ENCODE measurements at regions not wholly inside any gene's neighbourhood (a gene's known extent, or its start where the extent isn't known, plus 50 kb on each side); places are given as distances from the start of the nearest gene placed in this dataset.

GRCh38 chr12:127414636-127415035, 852.3 kb upstream of the TMEM132C start:
- no peak for DNase-seq

- DNase-seq = no peak
These were observed 850.2 kb upstream of the TMEM132C start for GRCh38 chr12:127416796-127417195.

GRCh38 chr12:127419111-127419510, 847.9 kb upstream of the TMEM132C start:
- no peak for DNase-seq

- no peak for DNase-seq
These were observed 845.4 kb upstream of the TMEM132C start for GRCh38 chr12:127421614-127422013.

GRCh38 chr12:127422935-127423566, 843.9 kb upstream of the TMEM132C start:
- no peak for DNase-seq

GRCh38 chr12:127425474-127425873, 841.5 kb upstream of the TMEM132C start:
- DNase-seq = no peak

GRCh38 chr12:127428420-127428819, 838.5 kb upstream of the TMEM132C start:
- DNase-seq = no peak

GRCh38 chr12:127429551-127430285, 837.3 kb upstream of the TMEM132C start:
- DNase-seq = no peak

GRCh38 chr12:127430401-127430800, 836.6 kb upstream of the TMEM132C start:
- no peak for DNase-seq

- DNase-seq = no peak
These were observed 835.8 kb upstream of the TMEM132C start for GRCh38 chr12:127431177-127431576.

- DNase-seq = no peak
These were observed 835.4 kb upstream of the TMEM132C start for GRCh38 chr12:127431594-127431993.

GRCh38 chr12:127435439-127435838, 831.5 kb upstream of the TMEM132C start:
- no peak for DNase-seq

- no peak for DNase-seq
These were observed 828.3 kb upstream of the TMEM132C start for GRCh38 chr12:127438512-127439244.

GRCh38 chr12:127445581-127446139, 821.3 kb upstream of the TMEM132C start:
- DNase-seq = no peak

GRCh38 chr12:127448906-127449305, 818.1 kb upstream of the TMEM132C start:
- DNase-seq = no peak

GRCh38 chr12:127450826-127451225, 816.1 kb upstream of the TMEM132C start:
- DNase-seq = no peak

- no peak for DNase-seq
These were observed 811.4 kb upstream of the TMEM132C start for GRCh38 chr12:127455347-127456265.

- DNase-seq = no peak
These were observed 809.2 kb upstream of the TMEM132C start for GRCh38 chr12:127457726-127458125.

- DNase-seq = no peak
These were observed 807.8 kb upstream of the TMEM132C start for GRCh38 chr12:127459166-127459565.

- no peak for DNase-seq
These were observed 807.3 kb upstream of the TMEM132C start for GRCh38 chr12:127459687-127460086.

- DNase-seq = no peak
These were observed 803.7 kb upstream of the TMEM132C start for GRCh38 chr12:127463237-127463636.

- no peak for DNase-seq
These were observed 797.6 kb upstream of the TMEM132C start for GRCh38 chr12:127469331-127469730.

Measured in Kasumi-1 (cell line).